HFFc6 (cell line): ENCODE measurements at regions not wholly inside any gene's neighbourhood (a gene's known extent, or its start where the extent isn't known, plus 50 kb on each side); places are given as distances from the start of the nearest gene placed in this dataset.

Experiments
- DNase-seq: peaks from one replicate; pipeline ENCODE4 v3.0.0-alpha.2; 2018
- H3K27ac Mint-ChIP-seq: 2 replicates; pipeline ENCODE4 v1.8.0; 2020; ENCODE audit warnings: mild to moderate bottlenecking, mixed read lengths
- H3K27me3 Mint-ChIP-seq: 2 replicates; pipeline ENCODE4 v1.8.0; 2021; ENCODE audit warnings: mild to moderate bottlenecking, moderate library complexity, mixed read lengths; ENCODE audit not compliant: insufficient read depth
- H3K36me3 Mint-ChIP-seq: 2 replicates; pipeline ENCODE4 v1.8.0; 2021; ENCODE audit warnings: low read depth, mixed read lengths
- H3K4me1 Mint-ChIP-seq: 2 replicates; pipeline ENCODE4 v1.8.0; 2020; ENCODE audit warnings: low read depth, mixed read lengths
- H3K4me3 Mint-ChIP-seq: 2 replicates; pipeline ENCODE4 v1.8.0; 2020; ENCODE audit warnings: mild to moderate bottlenecking, moderate library complexity, mixed read lengths
- H3K9me3 Mint-ChIP-seq: 2 replicates; pipeline ENCODE4 v1.8.0; 2020; ENCODE audit warnings: mild to moderate bottlenecking, mixed read lengths
- CTCF ChIP-seq: fragments of 200-600 bp; sonication (generic); IDR thresholded peaks from 2 replicates; pipeline ENCODE4 v1.5.0; 2021; ENCODE audit warnings: antibody characterized with exemption, mild to moderate bottlenecking

- H3K27me3 Mint-ChIP-seq, result peaks cover 45% of the 10 kb centered on the region
- DNase-seq, result no peak
- no peaks in the 10 kb centered on the region for H3K4me1 Mint-ChIP-seq
- no peaks in the 10 kb centered on the region for H3K9me3 Mint-ChIP-seq
- H3K36me3 Mint-ChIP-seq, result no peaks in the 10 kb centered on the region
- no peak for TF ChIP-seq CTCF
- H3K27ac Mint-ChIP-seq, result no peak overlapping the region
- no peak overlapping the region for H3K4me3 Mint-ChIP-seq
Observed at GRCh38 chr4:41865981-41866798, 69.0 kb upstream of the TMEM33 start.

- H3K4me3 Mint-ChIP-seq, result no peak overlapping the region
- H3K36me3 Mint-ChIP-seq, result no peaks in the 10 kb centered on the region
- H3K27me3 Mint-ChIP-seq, result peaks cover 44% of the 10 kb centered on the region
- no peak for TF ChIP-seq CTCF
- no peaks in the 10 kb centered on the region for H3K4me1 Mint-ChIP-seq
- no peaks in the 10 kb centered on the region for H3K9me3 Mint-ChIP-seq
- DNase-seq, result no peak
- no peak overlapping the region for H3K27ac Mint-ChIP-seq
Observed at GRCh38 chr4:41865306-41865980, 69.8 kb upstream of the TMEM33 start.

DNA sequence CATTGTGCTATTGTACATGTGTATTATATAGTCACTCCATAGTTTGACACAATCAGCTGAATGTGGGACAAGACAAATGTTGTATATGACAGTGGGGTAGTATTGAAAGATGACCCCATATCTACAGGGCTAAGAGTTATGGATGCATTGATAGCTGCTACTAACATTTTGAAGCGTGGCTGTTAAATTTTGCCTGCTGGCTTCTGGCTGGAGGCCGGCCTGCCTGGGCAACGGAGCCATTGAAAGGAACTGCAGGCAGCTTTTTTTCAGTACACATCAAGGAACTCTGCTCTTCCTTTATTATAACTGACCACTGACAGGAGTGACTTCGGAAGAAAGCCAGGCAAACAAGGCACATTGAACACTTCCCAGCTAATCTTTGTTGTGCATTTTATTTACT lies 76.1 kb upstream of the TMEM33 start:
- Mint-ChIP-seq H3K4me1 (no peaks in the 10 kb centered on the region), H3K27me3 (peaks cover 22% of the 10 kb centered on the region), H3K27ac (no peak overlapping the region), H3K36me3 (no peaks in the 10 kb centered on the region), H3K4me3 (no peak overlapping the region), H3K9me3 (no peaks in the 10 kb centered on the region)
- TF ChIP-seq CTCF, result no peak
- DNase-seq, result no peak

DNA sequence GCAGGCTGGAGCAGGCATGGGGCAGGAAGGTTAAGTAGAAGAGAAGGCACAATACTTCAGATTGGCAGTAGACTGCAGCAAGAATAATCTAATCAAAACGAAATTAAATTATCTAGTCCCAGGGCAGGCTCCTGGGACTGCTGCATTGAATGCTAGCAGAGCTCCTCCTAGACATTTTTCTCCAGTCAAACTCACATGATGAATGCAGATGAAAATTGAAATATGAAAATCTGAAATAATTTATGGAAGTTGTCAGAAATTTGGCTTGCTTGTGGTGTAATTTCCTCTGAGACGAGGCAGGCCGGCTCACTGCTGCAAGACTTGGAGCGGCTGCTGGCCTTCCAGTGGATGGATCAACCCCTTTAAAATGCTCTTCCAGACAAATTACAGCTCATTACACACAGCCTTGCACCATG lies 78.0 kb upstream of the TMEM33 start:
- H3K36me3 Mint-ChIP-seq, result no peaks in the 10 kb centered on the region
- H3K4me3 Mint-ChIP-seq, result no peak overlapping the region
- H3K27me3 Mint-ChIP-seq, result peaks cover 11% of the 10 kb centered on the region

DNA sequence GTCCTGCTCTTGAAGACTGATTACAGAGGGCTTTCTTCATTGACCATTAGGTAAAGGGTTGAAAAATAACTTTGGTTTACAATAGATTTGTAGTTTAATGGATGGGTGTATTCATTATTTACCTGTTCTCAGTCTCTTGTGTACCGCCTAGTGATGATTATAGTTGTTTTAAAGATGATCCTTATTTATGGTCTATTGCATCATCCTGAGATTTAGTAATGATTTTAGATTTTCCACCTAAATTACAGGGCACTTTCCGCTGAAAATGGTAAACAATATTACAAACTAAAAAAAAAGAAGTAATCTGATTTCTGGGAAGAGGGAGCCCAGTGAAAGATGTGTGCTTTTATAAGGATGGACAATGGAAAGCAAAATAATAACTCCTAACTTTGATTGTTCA lies 78.4 kb upstream of the TMEM33 start:
- H3K27ac Mint-ChIP-seq, result no peak overlapping the region
- no peaks in the 10 kb centered on the region for H3K36me3 Mint-ChIP-seq
- TF ChIP-seq CTCF, result no peak
- H3K9me3 Mint-ChIP-seq, result no peaks in the 10 kb centered on the region; the same call in 1 of the 2 replicates
- H3K27me3 Mint-ChIP-seq, result peaks cover 11% of the 10 kb centered on the region
- no peaks in the 10 kb centered on the region for H3K4me1 Mint-ChIP-seq
- no peak for DNase-seq
- no peak overlapping the region for H3K4me3 Mint-ChIP-seq

More for the DNA sequence above, 78.0 kb upstream of the TMEM33 start:
- DNase-seq, result no peak
- Mint-ChIP-seq H3K4me1 (no peaks in the 10 kb centered on the region), H3K27ac (no peak overlapping the region), H3K9me3 (no peaks in the 10 kb centered on the region; the same call in 1 of the 2 replicates)
- TF ChIP-seq CTCF, result no peak
